GM19452 (cell line): ENCODE measurements at regions not wholly inside any gene's neighbourhood (a gene's known extent, or its start where the extent isn't known, plus 50 kb on each side); places are given as distances from the start of the nearest gene placed in this dataset.
"Not testable (repeated sequence)": the region's sequence is repeated elsewhere in the genome, so short reads cannot be mapped to it uniquely, and the experiment has no call there.

ENCODE experiments used
- ATAC-seq: cut with Tn5 transposase; IDR thresholded peaks from one replicate; pipeline ENCODE4 v1.9.1; 2021; ENCODE audit not compliant: unreplicated experiment

- ATAC-seq: no peak
Measured at GRCh38 chr6:169857343-169858292, 106.2 kb downstream of the ERMARD start.

- ATAC-seq: not testable (repeated sequence)
Measured at GRCh38 chr6:169856442-169857342, 105.3 kb downstream of the ERMARD start.

DNA sequence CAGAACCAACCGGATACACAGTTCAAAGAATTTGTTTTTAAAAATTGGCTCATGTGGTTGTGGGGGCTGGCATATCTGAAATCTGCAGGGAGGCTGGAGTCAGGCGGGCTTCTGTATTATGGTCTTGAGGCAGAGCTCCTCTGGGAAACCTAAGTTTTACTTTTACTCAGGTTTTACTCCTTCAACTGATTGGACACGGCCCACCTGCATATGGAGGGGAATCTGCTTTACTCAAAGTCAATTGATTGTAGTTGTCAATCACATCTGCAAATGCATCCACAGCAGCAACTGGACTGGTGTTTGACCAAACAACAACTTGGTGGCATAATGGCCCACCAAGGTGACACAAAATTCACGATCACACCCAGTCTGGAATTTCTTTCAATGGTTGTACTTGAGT, 103.4 kb downstream of the ERMARD start:
- ATAC-seq: no peak

DNA sequence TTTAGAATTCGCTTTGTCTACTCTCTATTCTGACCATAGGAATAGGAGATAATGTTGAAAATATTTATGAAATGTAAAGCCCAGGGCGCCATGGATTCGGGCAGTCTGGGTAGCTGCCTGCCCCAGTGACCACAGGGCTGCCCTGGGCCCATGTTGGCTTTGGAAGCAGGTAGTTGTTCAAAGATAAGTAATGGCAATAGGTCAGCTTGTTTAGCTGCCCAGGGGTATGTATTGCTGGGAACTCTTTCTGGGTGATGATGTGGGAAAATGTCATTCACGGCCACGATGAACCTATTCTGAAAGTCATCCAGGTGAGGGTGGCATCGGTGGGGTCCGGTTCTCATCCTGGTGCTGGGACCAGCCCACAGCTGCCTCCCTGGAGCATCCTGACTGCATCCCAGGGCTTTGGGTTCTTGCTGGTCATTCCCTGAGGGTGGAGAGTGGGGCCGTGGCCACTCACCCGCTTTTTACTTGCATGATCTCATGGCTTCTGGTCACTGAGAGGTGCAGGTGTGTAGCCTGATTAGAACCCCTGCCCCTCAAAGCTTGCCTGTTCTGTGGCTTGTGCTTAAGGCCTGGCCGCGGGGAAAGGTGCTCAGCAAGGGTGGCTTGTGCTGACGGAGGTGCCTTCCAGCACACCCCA, 102.8 kb downstream of the ERMARD start:
- ATAC-seq: no peak

GRCh38 chr6:169853196-169854082, 102.0 kb downstream of the ERMARD start:
- ATAC-seq: no peak

- no peak for ATAC-seq
Measured at GRCh38 chr6:169852504-169853195, 101.2 kb downstream of the ERMARD start.

DNA sequence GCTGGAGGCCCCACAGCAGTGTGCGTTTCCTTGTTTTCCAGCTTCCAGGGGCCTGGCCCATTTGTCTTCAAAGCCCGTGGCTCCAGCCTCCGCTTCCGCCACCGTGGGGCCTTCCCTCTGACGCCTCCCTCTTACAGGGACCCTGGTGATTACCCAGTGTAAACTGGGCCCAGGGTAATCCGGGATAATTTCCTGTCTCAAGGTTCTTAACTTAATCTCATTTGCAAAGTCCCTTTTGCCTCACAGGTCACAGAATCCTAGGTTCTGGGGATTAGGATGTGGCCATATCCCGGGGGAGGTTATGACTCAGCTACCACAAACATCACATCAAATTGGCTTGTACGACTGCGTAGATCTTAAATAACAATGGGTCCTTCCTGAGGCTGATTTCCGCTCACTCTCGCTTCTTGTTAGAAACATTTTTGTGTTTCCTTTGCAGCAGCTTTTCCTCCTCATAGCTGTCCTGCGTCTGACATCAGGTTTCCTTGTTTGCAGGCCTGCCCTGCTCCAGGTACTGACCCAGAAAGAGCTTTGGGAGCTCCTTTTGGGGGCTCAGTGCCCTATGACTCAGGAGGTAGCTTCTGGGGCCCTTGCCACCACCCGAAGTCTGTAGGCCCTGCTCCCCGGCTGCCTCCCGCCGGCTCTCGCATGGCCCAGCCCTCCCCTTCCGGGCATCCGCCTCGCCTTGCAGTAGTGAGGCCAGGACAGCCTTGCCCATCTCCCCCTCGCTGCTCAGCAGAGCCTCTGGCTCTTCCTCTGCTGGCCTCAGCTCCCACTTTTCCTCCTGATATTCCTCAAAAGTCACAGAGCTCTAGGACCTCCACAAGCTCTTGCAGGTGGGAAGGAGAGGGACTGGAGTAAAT, 100.5 kb downstream of the ERMARD start:
- ATAC-seq: no peak

GRCh38 chr6:169850746-169851145, 99.3 kb downstream of the ERMARD start:
- ATAC-seq: no peak

DNA sequence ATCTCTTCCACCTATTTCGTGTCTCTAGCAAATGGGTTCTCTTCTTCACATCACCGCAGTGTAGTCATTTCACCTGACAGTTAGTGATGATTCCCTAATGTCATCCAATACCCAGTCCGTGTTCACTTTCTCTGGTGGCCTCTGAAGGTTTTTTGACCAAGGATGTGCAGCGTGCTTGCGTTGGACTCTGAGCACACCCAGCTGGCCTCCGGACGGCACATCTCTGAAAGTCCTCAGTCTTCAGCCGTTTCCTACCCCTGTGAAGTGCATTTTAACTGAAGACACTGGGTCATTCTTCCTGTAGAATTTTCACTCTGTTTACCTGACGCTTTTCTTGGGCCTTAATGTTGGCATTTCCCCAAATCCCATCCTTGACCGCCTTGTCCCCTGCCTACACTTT, 98.7 kb downstream of the ERMARD start:
- ATAC-seq: no peak

- ATAC-seq: no peak
Measured at GRCh38 chr6:169849396-169849795, 98.0 kb downstream of the ERMARD start.

GRCh38 chr6:169848946-169849345, 97.5 kb downstream of the ERMARD start:
- ATAC-seq: no peak

DNA sequence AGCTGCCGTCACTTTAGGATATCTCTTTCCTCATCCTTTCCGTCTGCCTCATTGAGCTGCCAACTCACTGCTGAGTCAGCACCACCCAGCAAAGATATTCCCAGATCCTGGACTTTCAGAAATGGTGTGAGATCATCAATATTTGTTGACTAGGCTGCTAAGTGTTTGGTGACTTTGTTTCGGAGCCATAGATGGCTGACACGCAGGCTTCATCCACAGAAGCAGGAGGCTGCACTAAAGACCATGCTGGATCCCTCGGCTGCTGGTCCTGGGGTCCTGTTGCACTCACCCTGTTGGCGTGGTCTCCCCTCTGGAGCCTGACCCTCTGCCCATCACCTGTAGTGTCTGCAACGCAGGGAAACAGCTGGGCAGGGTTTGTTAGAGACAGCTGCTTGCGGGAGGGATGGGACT, 96.5 kb downstream of the ERMARD start:
- ATAC-seq: no peak

- ATAC-seq: no peak
Measured at GRCh38 chr6:169847141-169847674, 95.8 kb downstream of the ERMARD start.

DNA sequence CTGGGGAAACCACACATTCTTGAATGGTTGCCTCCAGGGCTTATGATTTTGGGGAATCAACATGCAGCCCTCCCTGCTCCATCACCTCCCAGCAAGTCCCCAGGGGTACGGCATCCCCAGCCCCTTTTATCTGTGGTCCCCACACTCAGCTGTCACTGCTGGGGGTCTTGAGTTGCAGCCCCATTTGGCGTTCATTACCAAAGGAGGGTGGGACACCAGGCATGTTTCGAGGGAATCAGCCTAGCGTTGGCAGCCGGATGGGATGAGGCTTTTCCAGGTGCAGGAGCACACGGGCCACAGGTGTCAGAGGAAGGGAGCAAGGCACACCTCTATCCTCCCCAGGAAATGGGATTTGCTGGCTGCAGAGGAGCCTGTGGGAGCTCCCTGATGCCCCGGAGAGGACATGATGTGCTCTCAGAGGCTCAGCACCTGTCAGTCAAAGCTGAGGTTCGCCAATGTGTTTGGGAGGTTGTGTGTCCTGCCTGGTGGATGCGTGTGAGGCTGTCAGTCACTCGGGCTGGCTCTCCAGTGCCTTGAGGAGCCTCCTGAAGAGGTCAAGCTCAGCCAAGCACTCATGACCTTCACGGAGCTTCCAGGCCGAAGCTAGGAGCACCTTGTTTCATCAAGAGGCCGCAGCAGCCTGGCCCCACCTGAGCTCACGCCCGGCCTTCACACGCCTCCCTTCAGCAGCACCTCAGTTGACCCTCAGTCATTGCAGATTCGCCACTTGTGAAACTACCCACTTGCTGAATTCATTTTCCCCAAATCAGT, 95.0 kb downstream of the ERMARD start:
- no peak for ATAC-seq

DNA sequence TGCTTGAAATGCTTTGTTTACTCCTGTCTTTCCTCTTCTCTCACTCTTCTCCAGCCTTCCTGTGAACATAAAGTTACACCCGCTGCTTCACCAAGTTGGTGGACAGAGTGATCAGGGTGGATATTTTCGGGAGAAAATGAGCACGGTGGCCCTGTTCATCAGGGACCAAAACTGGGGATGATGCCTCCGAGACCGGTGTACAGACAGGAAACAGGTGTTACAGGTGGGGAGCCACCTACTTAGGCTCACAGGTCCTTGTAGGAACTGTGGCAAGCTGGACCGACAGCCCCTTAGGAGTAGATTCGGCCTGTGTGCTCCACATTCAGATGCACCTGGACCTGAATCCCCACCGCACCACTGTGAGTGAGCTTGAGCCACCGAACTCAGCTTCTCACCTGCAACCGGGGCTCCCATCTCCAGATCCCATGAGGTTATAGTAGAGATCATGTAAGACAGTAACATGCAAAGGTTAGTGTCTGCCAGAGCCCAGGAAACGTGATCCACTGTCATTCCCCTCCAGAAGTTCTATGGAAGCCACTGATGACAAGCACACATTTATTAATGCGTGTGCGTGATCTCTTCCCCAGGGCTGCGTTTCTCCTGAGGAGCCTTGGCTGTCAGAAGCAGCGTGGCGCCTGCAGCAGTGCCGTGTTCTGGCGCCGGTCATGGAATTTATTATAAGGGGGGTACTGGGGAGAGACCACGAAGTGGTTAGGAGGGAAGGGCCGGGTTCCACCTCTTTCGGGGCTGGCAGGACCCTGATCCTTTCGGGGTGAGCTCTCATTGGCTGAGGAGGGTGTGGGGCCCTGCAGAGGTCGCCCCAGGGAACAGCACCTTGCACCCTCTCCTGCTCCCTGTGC, 94.2 kb downstream of the ERMARD start:
- no peak for ATAC-seq

DNA sequence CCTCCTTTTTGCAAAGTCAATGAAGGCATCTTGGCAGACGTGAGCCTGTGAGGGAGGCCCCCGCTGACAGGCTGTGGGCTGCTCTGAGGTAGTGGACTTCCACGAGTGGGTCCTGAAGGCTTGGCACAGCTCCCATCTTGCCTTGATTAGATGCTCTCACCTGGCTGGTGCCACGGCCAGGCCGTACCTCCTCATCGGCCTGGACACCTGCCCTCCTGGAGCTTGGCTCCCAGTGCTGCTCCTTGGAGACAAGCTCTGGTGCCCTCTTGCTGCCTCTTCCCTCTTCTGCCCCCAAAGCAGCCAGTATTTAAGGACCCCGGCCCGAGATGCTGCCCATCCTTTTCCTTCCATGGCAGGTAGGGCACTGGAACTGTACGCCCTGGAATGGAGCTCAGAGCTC, 93.5 kb downstream of the ERMARD start:
- no peak for ATAC-seq

- ATAC-seq: no peak
Measured at GRCh38 chr6:169843991-169844390, 92.6 kb downstream of the ERMARD start.
